Astrocyte (in vitro differentiated cells and primary cell): ENCODE measurements at regions not wholly inside any gene's neighbourhood (a gene's known extent, or its start where the extent isn't known, plus 50 kb on each side); places are given as distances from the start of the nearest gene placed in this dataset.

Experiments used
- CTCF ChIP-seq: IDR thresholded peaks from 2 replicates; pipeline ENCODE4 v1.5.1; 2011; ENCODE audit warnings: low read depth, mild to moderate bottlenecking, inconsistent platforms, low read length, moderate library complexity; ENCODE audit not compliant: insufficient read depth
- EZH2 ChIP-seq: IDR thresholded peaks from 2 replicates; pipeline ENCODE4 v1.6.1; 2012; ENCODE audit warnings: mild to moderate bottlenecking, low read length, inconsistent platforms; ENCODE audit not compliant: insufficient read depth

- no peak for TF ChIP-seq CTCF
- TF ChIP-seq EZH2, result no peak
Observed at GRCh38 chr5:62142351-62142750, 163.7 kb upstream of the KIF2A start.
